GM13976 (cell line): ENCODE measurements at regions not wholly inside any gene's neighbourhood (a gene's known extent, or its start where the extent isn't known, plus 50 kb on each side); places are given as distances from the start of the nearest gene placed in this dataset.
"Not testable (repeated sequence)": the region's sequence is repeated elsewhere in the genome, so short reads cannot be mapped to it uniquely, and the experiment has no call there.

Experiments used
- DNase-seq: peaks from one replicate; pipeline ENCODE4 v3.0.0; 2012; ENCODE audit warnings: low spot score
- CTCF ChIP-seq: IDR thresholded peaks from 2 replicates; pipeline ENCODE4 v1.5.1; 2012; ENCODE audit warnings: borderline replicate concordance, mild to moderate bottlenecking; ENCODE audit not compliant: insufficient read depth; ENCODE audit errors: extremely low read depth, missing control alignments, control extremely low read depth
- in situ Hi-C: fragments of 300-500 bp; cut with MboI; formaldehyde crosslinking; loops from one replicate; pipeline ENCODE4 v1.12.0; 2022; ENCODE audit warnings: low sequenced_read_pairs, mixed read lengths, inconsistent platforms; ENCODE audit not compliant: unreplicated experiment

DNA sequence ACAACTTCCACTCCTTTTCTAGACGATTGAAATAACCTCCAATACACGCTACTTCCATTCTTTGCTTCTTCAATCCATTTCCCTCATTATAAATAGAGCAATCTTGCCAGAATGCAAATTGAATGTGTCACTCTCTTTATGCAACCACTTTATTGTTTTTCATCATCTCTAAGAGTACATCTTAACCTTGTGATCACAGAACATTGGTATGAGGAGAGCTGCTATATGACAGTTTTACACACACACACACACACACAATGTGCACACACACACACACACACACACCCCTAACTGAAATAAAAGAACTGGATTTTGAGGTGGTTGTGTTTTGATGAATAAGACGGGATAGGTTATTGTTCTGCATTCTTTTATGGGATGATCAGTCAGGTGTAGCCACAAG lies 187.0 kb downstream of the HDGFL1 start:
- in situ Hi-C loops = no loop called here

GRCh38 chr6:22764496-22764895 lies 195.1 kb downstream of the HDGFL1 start:
- DNase-seq = no peak
- in situ Hi-C loops = no loop called here
- TF ChIP-seq CTCF = no peak

More for the DNA sequence above, 187.0 kb downstream of the HDGFL1 start:
- DNase-seq = no peak
- no peak for TF ChIP-seq CTCF

GRCh38 chr6:22765015-22765414 lies 195.6 kb downstream of the HDGFL1 start:
- no peak for TF ChIP-seq CTCF
- DNase-seq = no peak
- in situ Hi-C loops = no loop called here

- in situ Hi-C loops = no loop called here
Observed at GRCh38 chr6:22766979-22767378, 197.6 kb downstream of the HDGFL1 start.

GRCh38 chr6:22770054-22770453 lies 200.7 kb downstream of the HDGFL1 start:
- no peak for DNase-seq
- in situ Hi-C loops = no loop called here
- TF ChIP-seq CTCF = no peak

More at GRCh38 chr6:22766979-22767378, 197.6 kb downstream of the HDGFL1 start:
- no peak for TF ChIP-seq CTCF
- no peak for DNase-seq

GRCh38 chr6:22774129-22774528 lies 204.8 kb downstream of the HDGFL1 start:
- no peak for DNase-seq
- TF ChIP-seq CTCF = no peak
- in situ Hi-C loops = no loop called here

- in situ Hi-C loops, DNase-seq: not testable (repeated sequence)
Observed at GRCh38 chr6:22778438-22778837, 209.1 kb downstream of the HDGFL1 start.
